ENCODE measurements at regions not wholly inside any gene's neighbourhood (a gene's known extent, or its start where the extent isn't known, plus 50 kb on each side); places are given as distances from the start of the nearest gene placed in this dataset.

GRCh38 chr12:4172999-4173398 is 100.6 kb upstream of the CCND2 start:
- no peak for TF ChIP-seq ZNF274 (IDR thresholded peaks at IDR 0.05; ENCODE audit: low read depth, low read length)
- TF ChIP-seq YY1 (IDR thresholded peaks at IDR 0.05; ENCODE audit: insufficient read depth, insufficient read length) = no peak
